ENCODE measurements at regions not wholly inside any gene's neighbourhood (a gene's known extent, or its start where the extent isn't known, plus 50 kb on each side); places are given as distances from the start of the nearest gene placed in this dataset.
"Not testable (repeated sequence)": the region's sequence is repeated elsewhere in the genome, so short reads cannot be mapped to it uniquely, and the experiment has no call there.

DNA sequence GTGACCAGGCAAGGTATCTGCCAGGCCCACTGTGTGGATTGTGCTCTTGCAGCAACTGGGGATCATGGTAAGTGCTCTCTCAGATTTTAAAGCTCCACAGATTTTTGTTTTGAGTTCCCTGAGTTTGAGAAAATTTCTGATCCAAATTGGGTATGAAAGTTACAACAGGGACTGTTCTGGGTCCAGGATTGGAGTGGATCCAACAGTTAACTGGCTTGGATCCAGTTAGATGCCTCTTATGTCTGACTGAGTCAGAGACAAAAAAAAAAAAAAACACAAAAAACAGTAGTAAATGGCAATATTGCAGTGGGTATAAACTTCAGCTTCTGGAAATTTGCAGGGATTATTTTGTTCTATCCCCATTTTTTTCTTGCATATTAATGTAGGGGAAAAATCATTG lies 598.8 kb downstream of the C12orf50 start:
- Mint-ChIP-seq H3K4me3 (ENCODE audit: unreplicated experiment) (no peak overlapping the region), H3K27ac (ENCODE audit: low read depth, unreplicated experiment) (peak overlapping the region; percentile 88), H3K9me3 (ENCODE audit: unreplicated experiment) (peaks cover 20% of the 10 kb centered on the region), H3K27me3 (ENCODE audit: insufficient read depth, unreplicated experiment) (no peaks in the 10 kb centered on the region), H3K36me3 (ENCODE audit: insufficient read depth, unreplicated experiment) (peaks cover 13% of the 10 kb centered on the region), H3K4me1 (ENCODE audit: insufficient read depth, unreplicated experiment) (peaks cover 18% of the 10 kb centered on the region)
- DNase-seq (ENCODE audit: unreplicated experiment) = peak; percentile 45
- POLR2A ChIA-PET = interaction anchor here (3.7 kb wide), 1 partner anchor 8 kb away, joined by 14 read pairs; no protein-coding TSS in a partner anchor
- TF ChIP-seq, protein P1, sequence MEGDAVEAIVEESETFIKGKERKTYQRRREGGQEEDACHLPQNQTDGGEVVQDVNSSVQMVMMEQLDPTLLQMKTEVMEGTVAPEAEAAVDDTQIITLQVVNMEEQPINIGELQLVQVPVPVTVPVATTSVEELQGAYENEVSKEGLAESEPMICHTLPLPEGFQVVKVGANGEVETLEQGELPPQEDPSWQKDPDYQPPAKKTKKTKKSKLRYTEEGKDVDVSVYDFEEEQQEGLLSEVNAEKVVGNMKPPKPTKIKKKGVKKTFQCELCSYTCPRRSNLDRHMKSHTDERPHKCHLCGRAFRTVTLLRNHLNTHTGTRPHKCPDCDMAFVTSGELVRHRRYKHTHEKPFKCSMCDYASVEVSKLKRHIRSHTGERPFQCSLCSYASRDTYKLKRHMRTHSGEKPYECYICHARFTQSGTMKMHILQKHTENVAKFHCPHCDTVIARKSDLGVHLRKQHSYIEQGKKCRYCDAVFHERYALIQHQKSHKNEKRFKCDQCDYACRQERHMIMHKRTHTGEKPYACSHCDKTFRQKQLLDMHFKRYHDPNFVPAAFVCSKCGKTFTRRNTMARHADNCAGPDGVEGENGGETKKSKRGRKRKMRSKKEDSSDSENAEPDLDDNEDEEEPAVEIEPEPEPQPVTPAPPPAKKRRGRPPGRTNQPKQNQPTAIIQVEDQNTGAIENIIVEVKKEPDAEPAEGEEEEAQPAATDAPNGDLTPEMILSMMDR (IDR thresholded peaks at IDR 0.05; ENCODE audit: unreplicated experiment) = no peak
- BruUV-seq (replicated peaks) = no TSS peak
- CTCF ChIA-PET = interaction anchor here (0.6 to 1.0 kb wide), 3 partner anchors 30 to 639 kb away, joined by 3 read pairs; no protein-coding TSS in a partner anchor
- intact Hi-C loops (cut with micrococcal nuclease) = no loop called here

DNA sequence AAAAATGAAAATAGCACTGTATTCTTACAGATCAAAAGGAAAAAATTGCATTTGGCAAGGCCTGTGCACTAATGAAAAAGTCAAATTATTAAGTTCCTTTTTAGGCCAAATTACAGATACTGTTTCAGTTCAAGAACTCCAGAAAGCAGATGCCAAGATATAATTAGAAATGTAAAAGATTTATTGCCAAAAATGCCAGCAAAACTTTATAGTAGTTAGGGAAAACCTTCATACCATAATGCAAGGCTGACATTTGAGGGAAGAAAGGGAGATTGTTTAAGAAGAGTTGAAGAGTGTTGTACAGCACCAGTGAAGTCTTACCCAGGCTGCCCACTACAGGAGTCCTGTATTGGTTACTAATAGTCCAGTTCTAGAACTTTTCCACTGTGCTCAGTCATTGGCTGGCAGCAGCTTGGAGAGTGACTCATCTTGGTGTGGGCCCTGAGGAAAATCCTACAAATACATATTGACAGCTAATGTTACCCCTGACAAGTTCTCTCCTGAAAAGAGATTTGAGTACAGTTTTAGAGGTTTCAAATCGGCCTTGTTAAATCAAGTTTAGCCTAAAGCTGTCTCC lies 600.4 kb downstream of the C12orf50 start:
- no TSS peak for BruUV-seq (replicated peaks)
- intact Hi-C loops (cut with micrococcal nuclease) = no loop called here
- H3K36me3 Mint-ChIP-seq (ENCODE audit: insufficient read depth, unreplicated experiment) = peaks cover 13% of the 10 kb centered on the region
- H3K4me1 Mint-ChIP-seq (ENCODE audit: insufficient read depth, unreplicated experiment) = peaks cover 18% of the 10 kb centered on the region
- ChIA-PET CTCF (interaction anchor here (0.6 to 1.1 kb wide), 2 partner anchors 81 to 1511 kb away, joined by 3 to 4 read pairs; no protein-coding TSS in a partner anchor), POLR2A (interaction anchor here (0.7 to 3.7 kb wide), 3 partner anchors 9 to 12 kb away, joined by 5 to 14 read pairs (median 5); no protein-coding TSS in a partner anchor)
- H3K9me3 Mint-ChIP-seq (ENCODE audit: unreplicated experiment) = peaks cover 20% of the 10 kb centered on the region
- no peak overlapping the region for H3K4me3 Mint-ChIP-seq (ENCODE audit: unreplicated experiment)
- peak overlapping the region; percentile 88 for H3K27ac Mint-ChIP-seq (ENCODE audit: low read depth, unreplicated experiment)
- TF ChIP-seq, protein P1 (IDR thresholded peaks at IDR 0.05; ENCODE audit: unreplicated experiment) = no peak
- H3K27me3 Mint-ChIP-seq (ENCODE audit: insufficient read depth, unreplicated experiment) = no peaks in the 10 kb centered on the region
- peak; percentile 45 for DNase-seq (ENCODE audit: unreplicated experiment)

DNA sequence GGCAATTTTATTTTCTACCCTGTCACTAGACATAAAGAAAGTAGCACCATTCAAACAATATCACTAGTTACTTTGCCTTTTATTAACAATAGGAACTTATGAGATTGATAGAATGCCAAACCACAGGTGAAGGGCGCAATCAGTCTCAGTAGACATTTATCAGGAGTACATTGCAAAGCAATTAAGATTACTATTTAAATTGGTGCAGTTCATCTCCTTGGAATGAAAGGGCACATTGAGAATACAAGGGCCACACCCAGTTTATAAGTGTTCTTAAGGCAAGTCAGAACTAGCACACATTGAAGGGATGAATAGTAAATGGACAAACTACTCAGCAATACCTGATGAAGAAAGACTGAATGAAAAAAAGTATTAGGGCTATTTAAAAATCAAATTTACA lies 601.4 kb downstream of the C12orf50 start:
- ChIA-PET CTCF (no interaction called here), POLR2A (interaction anchor here (3.7 kb wide), 1 partner anchor 11 kb away, joined by 14 read pairs; no protein-coding TSS in a partner anchor)
- Mint-ChIP-seq H3K4me1 (ENCODE audit: insufficient read depth, unreplicated experiment) (peaks cover 18% of the 10 kb centered on the region), H3K27me3 (ENCODE audit: insufficient read depth, unreplicated experiment) (no peaks in the 10 kb centered on the region), H3K4me3 (ENCODE audit: unreplicated experiment) (no peak overlapping the region), H3K27ac (ENCODE audit: low read depth, unreplicated experiment) (peak overlapping the region; percentile 88), H3K36me3 (ENCODE audit: insufficient read depth, unreplicated experiment) (peaks cover 13% of the 10 kb centered on the region), H3K9me3 (ENCODE audit: unreplicated experiment) (peaks cover 20% of the 10 kb centered on the region)
- BruUV-seq (replicated peaks) = no TSS peak
- peak; percentile 50 for DNase-seq (ENCODE audit: unreplicated experiment)
- TF ChIP-seq, protein P1 (IDR thresholded peaks at IDR 0.05; ENCODE audit: unreplicated experiment) = no peak
- intact Hi-C loops (cut with micrococcal nuclease) = no loop called here

- ChIA-PET POLR2A (no interaction called here), CTCF (no interaction called here)
- no TSS peak for BruUV-seq (replicated peaks)
- TF ChIP-seq, protein P1 (IDR thresholded peaks at IDR 0.05; ENCODE audit: unreplicated experiment) = no peak
- no peak for DNase-seq (ENCODE audit: unreplicated experiment)
- peaks cover 20% of the 10 kb centered on the region for H3K9me3 Mint-ChIP-seq (ENCODE audit: unreplicated experiment)
- H3K4me3 Mint-ChIP-seq (ENCODE audit: unreplicated experiment) = no peak overlapping the region
- H3K27me3 Mint-ChIP-seq (ENCODE audit: insufficient read depth, unreplicated experiment) = no peaks in the 10 kb centered on the region
- peaks cover 13% of the 10 kb centered on the region for H3K36me3 Mint-ChIP-seq (ENCODE audit: insufficient read depth, unreplicated experiment)
- H3K4me1 Mint-ChIP-seq (ENCODE audit: insufficient read depth, unreplicated experiment) = peaks cover 18% of the 10 kb centered on the region
- H3K27ac Mint-ChIP-seq (ENCODE audit: low read depth, unreplicated experiment) = no peak overlapping the region
- intact Hi-C loops (cut with micrococcal nuclease) = no loop called here
These were observed 603.2 kb downstream of the C12orf50 start for GRCh38 chr12:87425942-87426554.

DNA sequence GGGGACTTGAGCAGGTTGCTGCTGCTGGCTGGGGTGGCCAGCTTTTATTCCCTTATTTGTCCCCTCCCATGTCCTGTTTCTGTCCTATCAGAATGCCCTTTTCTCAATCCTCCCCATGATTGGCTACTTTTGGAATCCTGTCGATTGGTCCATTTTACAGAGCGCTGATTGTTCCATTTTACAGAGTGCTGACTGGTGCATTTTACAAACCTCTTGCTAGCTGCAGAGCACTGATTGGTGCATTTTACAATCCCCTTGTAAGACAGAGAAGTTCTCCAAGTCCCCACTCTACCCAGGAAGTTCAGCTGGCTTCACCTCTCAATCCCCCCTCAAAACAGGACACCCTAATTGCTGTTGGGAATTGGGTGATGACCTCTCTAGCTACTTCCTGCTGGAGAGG lies 608.0 kb downstream of the C12orf50 start:
- intact Hi-C loops (cut with micrococcal nuclease); H3K4me3 Mint-ChIP-seq (ENCODE audit: unreplicated experiment); H3K36me3 Mint-ChIP-seq (ENCODE audit: insufficient read depth, unreplicated experiment); H3K27me3 Mint-ChIP-seq (ENCODE audit: insufficient read depth, unreplicated experiment); H3K27ac Mint-ChIP-seq (ENCODE audit: low read depth, unreplicated experiment); DNase-seq (ENCODE audit: unreplicated experiment); BruUV-seq (replicated peaks); POLR2A ChIA-PET; H3K4me1 Mint-ChIP-seq (ENCODE audit: insufficient read depth, unreplicated experiment): not testable (repeated sequence)
- CTCF ChIA-PET = interaction anchor here (0.6 to 0.7 kb wide), 2 partner anchors 20 to 44 kb away, joined by 3 read pairs; no protein-coding TSS in a partner anchor
- peaks cover 15% of the 10 kb centered on the region for H3K9me3 Mint-ChIP-seq (ENCODE audit: unreplicated experiment)
